ENCODE measurements at regions not wholly inside any gene's neighbourhood (a gene's known extent, or its start where the extent isn't known, plus 50 kb on each side); places are given as distances from the start of the nearest gene placed in this dataset.

GRCh38 chr13:20291037-20291436 is 58.9 kb upstream of the GJB6 start:
- no peak for DNase-seq (ENCODE audit: low spot score in 2 of 2)
- intact Hi-C loops (cut with DNase I; ENCODE audit: low total_unique reads), result no loop called here
- H3K4me3 ChIP-seq (ENCODE audit: low read depth, poor library complexity, severe bottlenecking), result no peak overlapping the region
- WGBS, 2 donors, result 60 to 62% methylated on average over 7 of the region's 7 CpGs
- TF ChIP-seq POLR2A (IDR thresholded peaks at IDR 0.05), result no peak
- TF ChIP-seq, protein P1, sequence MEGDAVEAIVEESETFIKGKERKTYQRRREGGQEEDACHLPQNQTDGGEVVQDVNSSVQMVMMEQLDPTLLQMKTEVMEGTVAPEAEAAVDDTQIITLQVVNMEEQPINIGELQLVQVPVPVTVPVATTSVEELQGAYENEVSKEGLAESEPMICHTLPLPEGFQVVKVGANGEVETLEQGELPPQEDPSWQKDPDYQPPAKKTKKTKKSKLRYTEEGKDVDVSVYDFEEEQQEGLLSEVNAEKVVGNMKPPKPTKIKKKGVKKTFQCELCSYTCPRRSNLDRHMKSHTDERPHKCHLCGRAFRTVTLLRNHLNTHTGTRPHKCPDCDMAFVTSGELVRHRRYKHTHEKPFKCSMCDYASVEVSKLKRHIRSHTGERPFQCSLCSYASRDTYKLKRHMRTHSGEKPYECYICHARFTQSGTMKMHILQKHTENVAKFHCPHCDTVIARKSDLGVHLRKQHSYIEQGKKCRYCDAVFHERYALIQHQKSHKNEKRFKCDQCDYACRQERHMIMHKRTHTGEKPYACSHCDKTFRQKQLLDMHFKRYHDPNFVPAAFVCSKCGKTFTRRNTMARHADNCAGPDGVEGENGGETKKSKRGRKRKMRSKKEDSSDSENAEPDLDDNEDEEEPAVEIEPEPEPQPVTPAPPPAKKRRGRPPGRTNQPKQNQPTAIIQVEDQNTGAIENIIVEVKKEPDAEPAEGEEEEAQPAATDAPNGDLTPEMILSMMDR (IDR thresholded peaks at IDR 0.05), result no peak

- TF ChIP-seq POLR2A (IDR thresholded peaks at IDR 0.05), result no peak
- TF ChIP-seq, protein P1 (IDR thresholded peaks at IDR 0.05), result no peak
- 50 to 63% methylated on average over 1 of the region's 1 CpG for WGBS, 2 donors
Measured at GRCh38 chr13:20288561-20288960, 56.4 kb upstream of the GJB6 start.

DNA sequence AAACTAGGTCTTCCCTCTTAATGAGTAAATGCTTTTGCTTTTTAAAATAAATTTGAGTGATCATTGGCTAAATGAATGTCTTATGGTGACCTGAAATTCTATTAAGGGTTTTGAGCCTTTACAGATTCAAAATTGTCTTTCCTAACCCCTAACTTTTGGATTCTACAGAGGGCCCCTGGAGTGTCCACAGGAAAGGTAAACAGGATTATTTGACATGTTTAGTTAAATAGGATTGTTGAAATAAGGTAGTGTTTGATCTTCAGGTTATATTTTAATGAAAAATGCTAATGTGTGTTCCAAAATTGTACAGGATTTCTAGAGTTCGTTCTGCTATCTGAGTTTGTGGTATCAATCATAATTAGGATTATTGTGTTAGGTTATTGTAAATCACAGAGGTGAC is 55.9 kb upstream of the GJB6 start:
- WGBS, 2 donors, result 68 to 70% methylated on average over 1 of the region's 1 CpG
- no peak overlapping the region for H3K4me3 ChIP-seq (ENCODE audit: low read depth, poor library complexity, severe bottlenecking)
- TF ChIP-seq, protein P1 (IDR thresholded peaks at IDR 0.05), result no peak
- TF ChIP-seq POLR2A (IDR thresholded peaks at IDR 0.05), result no peak
- intact Hi-C loops (cut with DNase I; ENCODE audit: low total_unique reads), result no loop called here
- DNase-seq (ENCODE audit: low spot score in 2 of 2), result no peak

More at GRCh38 chr13:20288561-20288960, 56.4 kb upstream of the GJB6 start:
- intact Hi-C loops (cut with DNase I; ENCODE audit: low total_unique reads), result no loop called here
- no peak overlapping the region for H3K4me3 ChIP-seq (ENCODE audit: low read depth, poor library complexity, severe bottlenecking)
- no peak for DNase-seq (ENCODE audit: low spot score in 2 of 2)

DNA sequence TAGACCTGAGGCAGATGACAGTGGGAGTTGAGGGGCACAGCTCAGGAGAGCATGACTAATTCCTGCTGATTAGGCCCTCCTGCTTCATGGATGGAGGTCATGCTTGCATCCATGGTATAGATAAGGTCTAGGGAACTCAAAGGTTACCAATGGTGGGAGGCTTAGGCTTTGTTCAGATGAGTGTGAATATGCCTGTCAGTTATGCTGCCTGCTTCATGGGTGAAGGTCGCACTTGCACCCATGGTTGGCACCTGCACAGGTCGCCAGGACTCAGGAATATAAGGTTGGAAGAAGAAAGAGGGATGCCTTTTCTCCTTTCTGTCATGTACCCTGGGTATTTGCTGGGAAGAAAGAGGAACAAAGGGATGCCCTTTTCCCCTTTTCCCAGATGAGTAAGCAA is 53.4 kb upstream of the GJB6 start:
- 85 to 97% methylated on average over 2 of the region's 2 CpGs for WGBS, 2 donors
- no peak for TF ChIP-seq POLR2A (IDR thresholded peaks at IDR 0.05)
- TF ChIP-seq, protein P1 (IDR thresholded peaks at IDR 0.05), result no peak
- DNase-seq (ENCODE audit: low spot score in 2 of 2), result no peak
- intact Hi-C loops (cut with DNase I; ENCODE audit: low total_unique reads), result no loop called here
- no peak overlapping the region for H3K4me3 ChIP-seq (ENCODE audit: low read depth, poor library complexity, severe bottlenecking)

Data from lower leg skin (tissue), 4 donors.